ENCODE measurements at regions not wholly inside any gene's neighbourhood (a gene's known extent, or its start where the extent isn't known, plus 50 kb on each side); places are given as distances from the start of the nearest gene placed in this dataset.

DNA sequence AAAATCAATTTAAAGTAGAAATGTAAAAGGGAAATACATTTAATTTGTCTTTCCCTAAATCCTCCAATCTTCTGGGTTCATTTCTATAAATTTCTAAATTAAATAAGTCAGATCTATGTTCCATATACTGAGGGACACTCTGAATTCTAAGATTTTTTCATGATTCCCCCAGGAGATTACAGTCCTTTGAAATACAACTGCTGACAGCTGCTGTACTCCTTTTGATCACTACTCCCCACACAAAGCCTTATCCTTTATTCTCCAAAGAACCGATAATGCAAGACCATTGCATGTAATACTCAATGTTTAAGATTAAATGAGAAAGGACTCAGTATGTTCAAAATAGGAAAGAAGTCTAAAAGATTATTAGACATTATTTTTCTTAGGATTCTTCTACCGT is 865.7 kb downstream of the EPHA3 start (continued):
- TF ChIP-seq RFXANK (CRISPR knock-in tag; IDR thresholded peaks at IDR 0.05), result no peak

DNA sequence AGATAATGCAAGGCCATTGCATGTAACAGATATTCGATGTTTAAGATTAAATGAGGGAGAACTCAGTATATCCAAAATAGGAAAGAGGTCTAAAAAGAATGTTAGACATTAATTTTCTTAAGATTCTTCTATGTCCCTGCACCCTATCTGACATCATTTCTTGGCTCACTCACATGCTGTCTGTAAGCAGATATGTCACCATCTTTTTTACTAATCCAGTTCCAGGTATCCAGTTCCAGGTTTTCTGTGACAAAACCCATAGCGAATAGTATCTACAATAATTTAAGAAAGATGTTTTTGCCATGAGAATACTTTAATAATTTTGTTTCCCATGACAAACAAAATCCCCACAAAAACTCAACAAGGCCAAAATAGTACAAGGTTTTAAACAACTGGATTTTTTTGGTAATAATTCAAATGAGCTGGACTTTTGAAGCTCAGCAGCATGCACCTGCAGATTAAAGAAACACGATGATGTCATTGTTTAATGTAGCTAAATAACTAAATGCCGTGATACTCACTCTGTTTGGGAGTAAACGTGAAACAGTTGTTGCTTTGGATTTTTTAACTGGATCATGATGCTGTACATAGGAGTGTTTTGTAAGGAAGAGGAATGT is 867.6 kb downstream of the EPHA3 start:
- Histone ChIP-seq H3K4me3 (replicated peaks in 1 of 3; ENCODE audit: insufficient read depth in 1 of 3, low read depth in 2 of 3, low read length in 3 of 3) (no peak overlapping the region), H3K4me2 (ENCODE audit: low read depth, low read length) (no peak overlapping the region), H3K9ac (ENCODE audit: insufficient read depth, low read depth, low read length) (no peak overlapping the region), H2AFZ (ENCODE audit: low read length) (no peak overlapping the region), H3K79me2 (ENCODE audit: insufficient read depth, low read length) (no peaks in the 10 kb centered on the region), H3K27ac (ENCODE audit: extremely low read length, insufficient read depth, low read length) (no peak overlapping the region), H3K27me3 (ENCODE audit: control insufficient read depth in 1 of 2, insufficient read depth in 2 of 2, low read length in 2 of 2) (no peaks in the 10 kb centered on the region), H4K20me1 (ENCODE audit: insufficient read depth, low read length) (no peaks in the 10 kb centered on the region), H3K9me3 (ENCODE audit: low read length) (no peaks in the 10 kb centered on the region), H3K4me1 (ENCODE audit: insufficient read depth, low read length) (no peaks in the 10 kb centered on the region), H3K36me3 (replicated peaks in 1 of 2; ENCODE audit: control insufficient read depth in 1 of 2, insufficient read depth in 2 of 2, low read length in 2 of 2) (no peaks in the 10 kb centered on the region)
- no TSS peak for BruUV-seq (replicated peaks)
- TF ChIP-seq, protein P1, sequence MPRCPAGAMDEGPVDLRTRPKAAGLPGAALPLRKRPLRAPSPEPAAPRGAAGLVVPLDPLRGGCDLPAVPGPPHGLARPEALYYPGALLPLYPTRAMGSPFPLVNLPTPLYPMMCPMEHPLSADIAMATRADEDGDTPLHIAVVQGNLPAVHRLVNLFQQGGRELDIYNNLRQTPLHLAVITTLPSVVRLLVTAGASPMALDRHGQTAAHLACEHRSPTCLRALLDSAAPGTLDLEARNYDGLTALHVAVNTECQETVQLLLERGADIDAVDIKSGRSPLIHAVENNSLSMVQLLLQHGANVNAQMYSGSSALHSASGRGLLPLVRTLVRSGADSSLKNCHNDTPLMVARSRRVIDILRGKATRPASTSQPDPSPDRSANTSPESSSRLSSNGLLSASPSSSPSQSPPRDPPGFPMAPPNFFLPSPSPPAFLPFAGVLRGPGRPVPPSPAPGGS (CRISPR knock-in tag; IDR thresholded peaks at IDR 0.05), result no peak
- TF ChIP-seq NFYB (CRISPR knock-in tag; IDR thresholded peaks at IDR 0.05), result no peak
- TF ChIP-seq ZNF772 (CRISPR knock-in tag; IDR thresholded peaks at IDR 0.05), result no peak
- no peak for TF ChIP-seq ZFP41 (CRISPR knock-in tag; IDR thresholded peaks at IDR 0.05; ENCODE audit: borderline replicate concordance)
- peak; percentile 87 for TF ChIP-seq ATF7 (IDR thresholded peaks at IDR 0.05)
- no peak for TF ChIP-seq ATF7 (CRISPR knock-in tag; IDR thresholded peaks at IDR 0.05)
- TF ChIP-seq, protein P2, sequence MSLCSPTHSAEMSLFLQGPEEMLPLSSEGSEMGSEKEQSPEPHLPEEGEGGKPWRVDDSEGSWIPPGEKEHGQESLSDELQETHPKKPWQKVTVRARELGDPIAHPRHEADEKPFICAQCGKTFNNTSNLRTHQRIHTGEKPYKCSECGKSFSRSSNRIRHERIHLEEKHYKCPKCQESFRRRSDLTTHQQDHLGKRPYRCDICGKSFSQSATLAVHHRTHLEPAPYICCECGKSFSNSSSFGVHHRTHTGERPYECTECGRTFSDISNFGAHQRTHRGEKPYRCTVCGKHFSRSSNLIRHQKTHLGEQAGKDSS (CRISPR knock-in tag; IDR thresholded peaks at IDR 0.05; ENCODE audit: borderline replicate concordance, low read depth), result no peak
- TF ChIP-seq, protein P3, sequence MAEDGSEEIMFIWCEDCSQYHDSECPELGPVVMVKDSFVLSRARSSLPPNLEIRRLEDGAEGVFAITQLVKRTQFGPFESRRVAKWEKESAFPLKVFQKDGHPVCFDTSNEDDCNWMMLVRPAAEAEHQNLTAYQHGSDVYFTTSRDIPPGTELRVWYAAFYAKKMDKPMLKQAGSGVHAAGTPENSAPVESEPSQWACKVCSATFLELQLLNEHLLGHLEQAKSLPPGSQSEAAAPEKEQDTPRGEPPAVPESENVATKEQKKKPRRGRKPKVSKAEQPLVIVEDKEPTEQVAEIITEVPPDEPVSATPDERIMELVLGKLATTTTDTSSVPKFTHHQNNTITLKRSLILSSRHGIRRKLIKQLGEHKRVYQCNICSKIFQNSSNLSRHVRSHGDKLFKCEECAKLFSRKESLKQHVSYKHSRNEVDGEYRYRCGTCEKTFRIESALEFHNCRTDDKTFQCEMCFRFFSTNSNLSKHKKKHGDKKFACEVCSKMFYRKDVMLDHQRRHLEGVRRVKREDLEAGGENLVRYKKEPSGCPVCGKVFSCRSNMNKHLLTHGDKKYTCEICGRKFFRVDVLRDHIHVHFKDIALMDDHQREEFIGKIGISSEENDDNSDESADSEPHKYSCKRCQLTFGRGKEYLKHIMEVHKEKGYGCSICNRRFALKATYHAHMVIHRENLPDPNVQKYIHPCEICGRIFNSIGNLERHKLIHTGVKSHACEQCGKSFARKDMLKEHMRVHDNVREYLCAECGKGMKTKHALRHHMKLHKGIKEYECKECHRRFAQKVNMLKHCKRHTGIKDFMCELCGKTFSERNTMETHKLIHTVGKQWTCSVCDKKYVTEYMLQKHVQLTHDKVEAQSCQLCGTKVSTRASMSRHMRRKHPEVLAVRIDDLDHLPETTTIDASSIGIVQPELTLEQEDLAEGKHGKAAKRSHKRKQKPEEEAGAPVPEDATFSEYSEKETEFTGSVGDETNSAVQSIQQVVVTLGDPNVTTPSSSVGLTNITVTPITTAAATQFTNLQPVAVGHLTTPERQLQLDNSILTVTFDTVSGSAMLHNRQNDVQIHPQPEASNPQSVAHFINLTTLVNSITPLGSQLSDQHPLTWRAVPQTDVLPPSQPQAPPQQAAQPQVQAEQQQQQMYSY (CRISPR knock-in tag; IDR thresholded peaks at IDR 0.05), result 0 out of 2 replicates have a peak, but pooled peaks have one; percentile 39
- no peak for TF ChIP-seq ZNF792 (CRISPR knock-in tag; IDR thresholded peaks at IDR 0.05)
- no peak for TF ChIP-seq ZNF746 (CRISPR knock-in tag; IDR thresholded peaks at IDR 0.05)
- DNase-seq (ENCODE audit: low spot score) (no peak), FAIRE-seq (no peak), ATAC-seq (no peak)
- ChIA-PET POLR2A (no interaction called here), CTCF (ENCODE audit: low intra/inter-chr PET ratio, low total read pairs) (no interaction called here)
- in situ Hi-C loops (cut with HindIII; ENCODE audit: extremely low pct_ligation_motif_present, low pct_unique_long_range_greater_than_20kb) (loop anchor here (25.0 kb wide), 1 partner anchor 87 kb away; no protein-coding TSS in a partner anchor), intact Hi-C loops (cut with micrococcal nuclease; ENCODE audit: unreplicated experiment) (no loop called here)
- WGBS (ENCODE audit: low lambda C conversion rate), result under 1% methylated on average over 5 of the region's 5 CpGs

All from HepG2 (cell line).